ENCODE measurements at regions not wholly inside any gene's neighbourhood (a gene's known extent, or its start where the extent isn't known, plus 50 kb on each side); places are given as distances from the start of the nearest gene placed in this dataset.

DNA sequence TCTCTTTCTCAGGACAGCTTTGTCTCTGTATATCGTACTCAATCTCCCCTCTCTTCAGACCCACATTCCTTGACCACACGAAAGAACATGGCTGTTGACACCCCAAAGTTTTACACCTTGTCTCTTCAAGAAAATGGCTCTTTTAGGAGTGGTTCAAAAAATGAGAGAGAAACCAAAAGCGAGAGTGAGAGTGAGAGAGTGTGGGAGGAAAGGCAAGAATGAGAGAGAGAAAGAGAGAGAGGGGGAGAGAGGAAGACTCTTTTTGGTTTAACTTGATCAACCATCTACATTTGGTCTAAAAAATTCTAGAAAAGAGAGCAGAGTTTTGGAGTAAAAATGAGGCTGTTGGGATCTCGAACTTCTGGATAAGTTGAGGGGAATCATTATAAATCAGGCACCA, 581.8 kb upstream of the WWC1 start:
- TF ChIP-seq, protein P1, sequence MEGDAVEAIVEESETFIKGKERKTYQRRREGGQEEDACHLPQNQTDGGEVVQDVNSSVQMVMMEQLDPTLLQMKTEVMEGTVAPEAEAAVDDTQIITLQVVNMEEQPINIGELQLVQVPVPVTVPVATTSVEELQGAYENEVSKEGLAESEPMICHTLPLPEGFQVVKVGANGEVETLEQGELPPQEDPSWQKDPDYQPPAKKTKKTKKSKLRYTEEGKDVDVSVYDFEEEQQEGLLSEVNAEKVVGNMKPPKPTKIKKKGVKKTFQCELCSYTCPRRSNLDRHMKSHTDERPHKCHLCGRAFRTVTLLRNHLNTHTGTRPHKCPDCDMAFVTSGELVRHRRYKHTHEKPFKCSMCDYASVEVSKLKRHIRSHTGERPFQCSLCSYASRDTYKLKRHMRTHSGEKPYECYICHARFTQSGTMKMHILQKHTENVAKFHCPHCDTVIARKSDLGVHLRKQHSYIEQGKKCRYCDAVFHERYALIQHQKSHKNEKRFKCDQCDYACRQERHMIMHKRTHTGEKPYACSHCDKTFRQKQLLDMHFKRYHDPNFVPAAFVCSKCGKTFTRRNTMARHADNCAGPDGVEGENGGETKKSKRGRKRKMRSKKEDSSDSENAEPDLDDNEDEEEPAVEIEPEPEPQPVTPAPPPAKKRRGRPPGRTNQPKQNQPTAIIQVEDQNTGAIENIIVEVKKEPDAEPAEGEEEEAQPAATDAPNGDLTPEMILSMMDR (IDR thresholded peaks at IDR 0.05; ENCODE audit: low read depth, low read length): no peak
- TF ChIP-seq POLR2A (IDR thresholded peaks at IDR 0.05; ENCODE audit: extremely low read depth, insufficient read length) (no peak), MYC (IDR thresholded peaks at IDR 0.05; ENCODE audit: low read depth, low read length) (no peak)
- TF ChIP-seq, protein P2, sequence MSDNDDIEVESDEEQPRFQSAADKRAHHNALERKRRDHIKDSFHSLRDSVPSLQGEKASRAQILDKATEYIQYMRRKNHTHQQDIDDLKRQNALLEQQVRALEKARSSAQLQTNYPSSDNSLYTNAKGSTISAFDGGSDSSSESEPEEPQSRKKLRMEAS (IDR thresholded peaks at IDR 0.05; ENCODE audit: low read depth, low read length): no peak

All from NB4 (cell line).